ENCODE measurements at regions not wholly inside any gene's neighbourhood (a gene's known extent, or its start where the extent isn't known, plus 50 kb on each side); places are given as distances from the start of the nearest gene placed in this dataset.

GRCh38 chr4:178414881-178415446, 972.7 kb upstream of the AGA start:
- no peak for DNase-seq (ENCODE audit: extremely low read depth, low read depth)
- TF ChIP-seq CTCF (IDR thresholded peaks at IDR 0.05; ENCODE audit: low read depth, low read length) = no peak

DNA sequence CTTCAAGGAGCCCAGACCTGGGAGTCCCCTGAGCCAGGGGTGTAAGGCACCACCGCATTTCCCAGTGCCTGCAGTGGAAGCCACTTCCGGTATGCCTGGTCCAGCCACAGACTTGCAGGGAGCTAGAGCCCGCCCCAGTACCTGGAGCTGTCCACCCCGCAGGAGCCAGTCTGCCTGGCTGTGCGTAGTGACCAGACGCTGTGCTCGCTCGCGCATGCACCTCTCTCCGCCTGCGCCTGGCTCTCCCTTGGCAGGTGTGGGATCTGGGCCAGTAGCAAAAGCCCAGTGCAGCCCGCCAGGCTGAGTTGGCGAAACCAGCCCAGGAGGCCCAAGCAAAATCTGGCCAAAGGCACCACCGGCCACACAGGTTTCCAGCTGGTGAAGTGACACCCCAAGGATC, 973.7 kb upstream of the AGA start:
- no peak for TF ChIP-seq CTCF (IDR thresholded peaks at IDR 0.05; ENCODE audit: low read depth, low read length)
- DNase-seq (ENCODE audit: extremely low read depth, low read depth) = no peak

GRCh38 chr4:178423366-178423765, 981.1 kb upstream of the AGA start:
- no peak for DNase-seq (ENCODE audit: extremely low read depth, low read depth)
- TF ChIP-seq CTCF (IDR thresholded peaks at IDR 0.05; ENCODE audit: low read depth, low read length) = no peak

GRCh38 chr4:178426871-178427270, 984.6 kb upstream of the AGA start:
- no peak for DNase-seq (ENCODE audit: extremely low read depth, low read depth)
- TF ChIP-seq CTCF (IDR thresholded peaks at IDR 0.05; ENCODE audit: low read depth, low read length) = no peak

- no peak for TF ChIP-seq CTCF (IDR thresholded peaks at IDR 0.05; ENCODE audit: low read depth, low read length)
- no peak for DNase-seq (ENCODE audit: extremely low read depth, low read depth)
Measured at GRCh38 chr4:178427663-178428062, 985.4 kb upstream of the AGA start.

- TF ChIP-seq CTCF (IDR thresholded peaks at IDR 0.05; ENCODE audit: low read depth, low read length) = no peak
- no peak for DNase-seq (ENCODE audit: extremely low read depth, low read depth)
Measured at GRCh38 chr4:178448372-178449035, 1006.3 kb upstream of the AGA start.

- TF ChIP-seq CTCF (IDR thresholded peaks at IDR 0.05; ENCODE audit: low read depth, low read length) = no peak
- DNase-seq (ENCODE audit: extremely low read depth, low read depth) = no peak
Measured at GRCh38 chr4:178450614-178451013, 1008.4 kb upstream of the AGA start.
